ENCODE measurements at regions not wholly inside any gene's neighbourhood (a gene's known extent, or its start where the extent isn't known, plus 50 kb on each side); places are given as distances from the start of the nearest gene placed in this dataset.

DNA sequence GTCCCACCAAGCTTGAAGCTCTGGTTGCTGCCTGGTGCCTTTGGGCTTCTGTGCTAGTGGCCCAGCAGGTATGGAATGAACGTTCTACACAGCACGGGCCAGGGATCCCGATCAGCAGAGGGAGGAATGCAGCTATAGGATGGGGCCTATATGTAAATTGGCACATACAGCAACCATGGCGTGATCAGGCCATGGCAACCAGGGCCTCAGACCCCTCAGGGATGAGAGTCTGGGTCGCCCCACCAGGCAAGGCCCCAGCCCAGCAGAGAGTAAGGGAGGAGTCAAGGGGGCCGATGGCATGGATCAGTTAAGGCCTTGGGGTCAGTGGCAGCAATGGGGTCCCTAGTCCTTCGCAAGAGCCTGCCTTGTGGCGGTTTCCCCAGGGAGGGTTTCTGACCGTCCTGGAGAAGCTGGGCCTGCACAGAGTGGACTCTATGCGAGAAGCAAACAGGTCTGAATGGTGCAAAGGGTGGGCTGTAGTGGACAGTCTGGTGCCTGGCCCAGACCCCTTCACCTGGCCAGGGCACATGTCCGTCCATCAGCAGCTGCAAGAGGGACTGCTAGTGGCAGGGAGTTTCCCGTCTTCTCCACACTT, 98.2 kb upstream of the SLC22A11 start:
- no peak for DNase-seq (ENCODE audit: low spot score)

- DNase-seq (ENCODE audit: low spot score) = peak; percentile 28
Measured at GRCh38 chr11:64458997-64459396, 96.7 kb upstream of the SLC22A11 start.

- DNase-seq (ENCODE audit: low spot score) = no peak
Measured at GRCh38 chr11:64459609-64460008, 96.1 kb upstream of the SLC22A11 start.

GRCh38 chr11:64461081-64461480, 94.7 kb upstream of the SLC22A11 start:
- DNase-seq (ENCODE audit: low spot score) = no peak

DNA sequence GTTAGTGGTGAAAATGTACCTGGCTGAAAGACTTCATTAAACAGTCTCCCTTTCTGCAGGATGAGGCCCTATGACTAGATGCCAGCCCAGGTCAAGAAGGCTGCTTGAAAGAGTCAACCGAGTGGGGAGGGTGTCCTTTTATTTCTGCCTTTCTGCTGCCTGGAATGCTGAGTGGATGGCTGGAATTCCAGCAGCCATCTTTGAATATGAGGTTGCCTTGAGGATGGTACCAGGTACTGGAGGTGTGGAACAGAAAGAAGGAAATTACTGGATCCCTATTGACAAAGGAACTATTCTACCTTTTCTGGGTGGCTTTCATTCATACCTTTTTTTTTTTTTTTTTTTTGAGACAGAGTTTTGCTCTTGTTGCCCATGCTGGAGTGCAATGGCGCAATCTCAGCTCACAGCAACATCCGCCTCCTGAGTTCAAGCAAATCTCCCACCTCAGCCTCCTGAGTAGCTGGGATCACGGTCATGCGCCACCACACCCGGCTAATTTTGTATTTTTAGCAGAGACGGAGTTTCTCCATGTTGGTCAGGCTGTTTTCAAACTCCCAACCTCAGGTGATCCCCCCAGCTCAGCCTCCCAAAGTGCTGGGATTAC, 89.5 kb upstream of the SLC22A11 start:
- DNase-seq (ENCODE audit: low spot score) = no peak

- no peak for DNase-seq (ENCODE audit: low spot score)
Measured at GRCh38 chr11:64469288-64469687, 86.5 kb upstream of the SLC22A11 start.

DNA sequence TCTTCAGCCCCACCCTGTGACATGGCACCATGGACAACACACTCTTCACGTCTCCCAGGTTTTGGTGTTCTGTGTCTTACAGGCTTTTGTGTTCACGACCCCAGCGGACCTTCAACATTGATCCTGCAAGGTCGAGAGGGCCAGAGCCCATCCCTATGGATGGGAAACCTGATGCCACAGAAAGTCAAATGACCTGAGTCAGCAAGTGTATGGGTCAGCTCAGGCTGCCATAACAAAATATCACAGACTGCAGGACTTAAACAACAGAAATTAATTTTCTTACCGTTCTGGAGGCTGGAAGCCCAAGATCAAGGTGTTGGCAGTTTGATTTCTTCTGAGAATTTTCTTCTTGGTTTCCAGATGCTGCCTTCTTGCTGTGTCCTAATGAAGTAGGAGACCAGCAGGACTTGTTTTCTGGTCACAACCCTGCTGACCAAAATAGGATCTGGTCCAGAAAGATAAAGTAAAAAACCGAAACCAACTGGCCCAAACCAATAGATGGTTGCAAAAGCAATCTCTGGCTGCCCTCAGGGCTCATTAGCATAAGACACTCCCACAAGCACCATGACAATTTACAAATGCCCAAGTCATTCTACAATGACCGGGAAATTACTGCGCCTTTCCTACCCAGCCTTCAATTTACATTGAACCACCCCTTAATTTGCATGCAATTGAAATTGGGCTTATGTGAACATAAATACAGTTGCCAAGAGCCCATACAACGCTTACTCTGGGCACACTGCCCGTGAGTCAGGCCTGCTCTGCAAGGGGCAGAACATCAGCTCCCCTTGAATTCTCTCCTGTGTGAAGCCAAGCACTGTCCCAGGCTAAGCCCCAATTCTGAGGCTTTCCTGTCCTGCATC, 82.9 kb upstream of the SLC22A11 start:
- DNase-seq (ENCODE audit: low spot score) = no peak

DNA sequence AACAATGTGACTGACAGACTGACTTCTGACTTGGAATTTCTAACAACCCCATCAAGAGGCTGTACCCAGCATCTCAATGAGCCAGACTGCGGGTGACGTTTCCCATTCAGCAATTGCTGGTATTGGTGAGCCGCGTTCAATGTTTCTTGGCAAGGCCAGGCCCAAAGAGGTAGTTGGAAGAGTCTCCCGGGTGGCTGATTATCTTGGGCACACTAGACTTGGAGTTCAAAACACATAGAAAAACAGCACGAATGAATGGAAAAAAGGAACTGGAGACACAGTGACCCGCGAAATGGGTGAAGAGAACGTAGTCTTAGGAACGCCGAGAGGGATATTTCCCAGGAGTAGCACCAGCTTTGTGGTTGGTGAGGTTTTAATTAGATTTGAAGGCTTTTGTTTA, 81.1 kb upstream of the SLC22A11 start:
- no peak for DNase-seq (ENCODE audit: low spot score)

GRCh38 chr11:64475145-64475544, 80.6 kb upstream of the SLC22A11 start:
- DNase-seq (ENCODE audit: low spot score) = no peak

GRCh38 chr11:64476881-64477280, 78.9 kb upstream of the SLC22A11 start:
- DNase-seq (ENCODE audit: low spot score) = no peak

- no peak for DNase-seq (ENCODE audit: low spot score)
Measured at GRCh38 chr11:64477675-64478074, 78.1 kb upstream of the SLC22A11 start.

DNA sequence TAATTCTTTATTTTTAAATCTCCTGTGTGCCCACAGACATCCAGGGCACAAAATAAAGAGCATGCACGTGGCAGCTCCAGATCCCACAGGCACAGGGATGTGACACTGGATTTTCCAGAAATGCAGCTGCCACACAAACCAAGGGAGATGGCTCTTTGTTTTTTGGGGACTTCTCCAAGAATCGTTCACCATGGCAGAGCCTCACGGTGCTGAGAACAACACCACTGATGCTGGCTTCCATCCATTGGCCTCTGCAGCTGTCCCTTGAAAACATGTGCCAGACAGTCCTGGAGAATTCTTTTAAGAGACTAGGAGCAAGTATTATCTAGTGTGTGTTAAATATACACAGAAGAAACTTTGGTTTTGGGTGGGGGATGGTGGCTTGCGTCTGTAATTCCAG, 73.2 kb upstream of the SLC22A11 start:
- no peak for DNase-seq (ENCODE audit: low spot score)

- DNase-seq (ENCODE audit: low spot score) = no peak
Measured at GRCh38 chr11:64484191-64485022, 71.3 kb upstream of the SLC22A11 start.

- no peak for DNase-seq (ENCODE audit: low spot score)
Measured at GRCh38 chr11:64485074-64485473, 70.7 kb upstream of the SLC22A11 start.

DNA sequence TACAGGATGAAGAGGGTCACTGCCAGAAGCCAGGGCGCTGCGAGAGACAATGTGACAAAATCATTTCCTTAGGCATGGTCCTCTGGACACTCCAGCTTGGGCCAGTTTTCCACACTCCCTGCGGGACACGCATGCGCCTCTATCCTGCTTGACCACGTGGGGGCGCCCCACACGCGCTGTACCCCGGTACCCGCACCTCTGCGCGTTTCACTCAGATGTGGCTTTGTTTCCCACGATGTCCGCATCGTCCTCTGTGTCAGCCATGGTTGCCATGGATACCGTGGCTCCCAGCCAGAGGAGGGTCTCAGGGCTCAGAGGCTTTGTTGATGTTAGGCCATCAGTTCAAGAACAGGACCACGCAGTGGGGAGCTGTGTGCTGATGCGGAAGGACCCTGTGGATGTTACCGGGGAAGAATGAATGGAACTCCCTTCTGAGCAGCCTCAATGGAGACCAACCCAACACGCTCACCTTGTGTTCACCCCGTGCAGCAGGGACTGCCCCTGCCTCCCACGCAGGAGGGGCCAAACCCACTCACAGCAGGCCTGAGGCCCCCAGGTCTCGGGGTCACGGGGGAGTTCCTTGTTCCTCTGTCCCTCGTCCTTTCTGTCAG, 65.8 kb upstream of the SLC22A11 start:
- DNase-seq (ENCODE audit: low spot score) = peak; percentile 75

GRCh38 chr11:64490562-64491216, 65.1 kb upstream of the SLC22A11 start:
- no peak for DNase-seq (ENCODE audit: low spot score)

- DNase-seq (ENCODE audit: low spot score) = no peak
Measured at GRCh38 chr11:64492561-64492960, 63.2 kb upstream of the SLC22A11 start.

GRCh38 chr11:64498136-64498535, 57.6 kb upstream of the SLC22A11 start:
- no peak for DNase-seq (ENCODE audit: low spot score)

- DNase-seq (ENCODE audit: low spot score) = no peak
Measured at GRCh38 chr11:64499261-64500004, 56.3 kb upstream of the SLC22A11 start.

GRCh38 chr11:64500176-64501013, 55.3 kb upstream of the SLC22A11 start:
- no peak for DNase-seq (ENCODE audit: low spot score)

Measured in hepatic stellate cell (primary cell).